ENCODE measurements at regions not wholly inside any gene's neighbourhood (a gene's known extent, or its start where the extent isn't known, plus 50 kb on each side); places are given as distances from the start of the nearest gene placed in this dataset.

DNA sequence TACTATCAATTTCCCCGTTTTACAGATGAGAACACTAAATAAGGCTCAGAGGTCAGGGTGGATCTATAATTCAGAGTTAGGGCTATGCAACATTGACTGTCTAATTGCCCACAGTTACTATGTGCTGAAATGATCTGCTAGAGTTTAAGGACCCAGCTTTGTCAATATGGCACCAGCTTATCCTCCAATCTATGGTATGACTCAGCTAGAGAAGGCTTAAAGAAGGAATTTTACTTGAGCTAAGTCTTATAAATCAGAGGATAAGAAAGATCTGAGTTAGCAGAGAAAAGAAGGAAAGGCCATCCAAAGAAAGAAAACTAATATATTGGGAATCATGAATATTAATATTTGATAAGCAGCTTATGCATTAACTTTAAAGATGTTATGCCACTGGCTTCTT is 78.1 kb downstream of the ASB9 start:
- no peak for DNase-seq
- TF ChIP-seq POLR2A (IDR thresholded peaks at IDR 0.05; ENCODE audit: low read length) (no peak), GATA1 (IDR thresholded peaks at IDR 0.05; ENCODE audit: low read depth, low read length) (no peak)

GRCh38 chrX:15188039-15188438 is 81.8 kb downstream of the ASB9 start:
- DNase-seq: no peak
- no peak for TF ChIP-seq POLR2A (IDR thresholded peaks at IDR 0.05; ENCODE audit: low read length)
- no peak for TF ChIP-seq GATA1 (IDR thresholded peaks at IDR 0.05; ENCODE audit: low read depth, low read length)

GRCh38 chrX:15177316-15177715 is 92.6 kb downstream of the ASB9 start:
- no peak for DNase-seq
- TF ChIP-seq GATA1 (IDR thresholded peaks at IDR 0.05; ENCODE audit: low read depth, low read length) (no peak), POLR2A (IDR thresholded peaks at IDR 0.05; ENCODE audit: low read length) (no peak)

- no peak for DNase-seq
- no peak for TF ChIP-seq GATA1 (IDR thresholded peaks at IDR 0.05; ENCODE audit: low read depth, low read length)
- TF ChIP-seq POLR2A (IDR thresholded peaks at IDR 0.05; ENCODE audit: low read length): no peak
These were observed 96.5 kb downstream of the ASB9 start for GRCh38 chrX:15173411-15173810.

GRCh38 chrX:15170927-15171326 is 99.0 kb downstream of the ASB9 start:
- DNase-seq: no peak
- TF ChIP-seq GATA1 (IDR thresholded peaks at IDR 0.05; ENCODE audit: low read depth, low read length): no peak

DNA sequence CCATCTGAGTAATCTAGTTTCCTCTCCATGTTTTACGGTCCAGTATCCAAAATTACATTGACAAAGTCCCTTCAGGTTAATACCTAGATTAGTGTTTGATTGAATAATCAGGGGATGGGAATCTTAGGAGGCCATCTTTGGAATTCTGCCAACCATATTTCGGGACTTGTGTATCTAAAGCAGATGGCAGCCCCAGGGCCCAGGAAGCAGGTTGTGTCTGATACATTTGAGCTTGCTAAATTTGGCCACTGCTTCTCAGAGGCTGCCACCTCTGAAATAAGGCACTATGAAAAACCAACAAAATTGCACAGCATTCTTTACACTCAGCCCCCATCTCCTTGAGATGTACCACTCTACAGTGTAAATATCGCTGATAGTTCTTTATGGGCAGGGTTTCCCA is 102.1 kb downstream of the ASB9 start:
- DNase-seq: no peak
- TF ChIP-seq GATA1 (IDR thresholded peaks at IDR 0.05; ENCODE audit: low read depth, low read length) (no peak), POLR2A (IDR thresholded peaks at IDR 0.05; ENCODE audit: low read length) (no peak)

GRCh38 chrX:15165832-15166231 is 104.1 kb downstream of the ASB9 start:
- no peak for TF ChIP-seq GATA1 (IDR thresholded peaks at IDR 0.05; ENCODE audit: low read depth, low read length)
- no peak for TF ChIP-seq POLR2A (IDR thresholded peaks at IDR 0.05; ENCODE audit: low read length)
- peak in 1 of 2 experiments; percentile 17 for DNase-seq

DNA sequence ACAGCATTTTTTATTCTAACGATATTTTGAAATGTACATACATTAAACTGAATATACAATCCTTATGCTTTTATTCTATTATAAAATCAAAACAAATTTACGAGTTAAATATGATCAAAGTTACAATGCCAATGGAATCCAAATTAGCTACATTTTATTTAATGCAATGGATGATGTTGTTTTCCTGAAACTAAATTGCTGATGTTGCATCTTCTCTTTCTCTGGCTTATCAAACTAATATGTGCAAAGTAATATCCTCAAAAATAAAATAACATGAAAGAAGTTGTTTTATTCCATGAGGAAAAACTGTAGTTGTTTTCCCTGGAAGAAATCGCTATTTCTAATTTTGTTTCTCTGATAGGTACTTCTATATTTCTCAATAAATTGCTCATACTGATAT is 106.8 kb downstream of the ASB9 start:
- DNase-seq: no peak
- TF ChIP-seq POLR2A (IDR thresholded peaks at IDR 0.05; ENCODE audit: low read length): no peak
- no peak for TF ChIP-seq GATA1 (IDR thresholded peaks at IDR 0.05; ENCODE audit: low read depth, low read length)

DNA sequence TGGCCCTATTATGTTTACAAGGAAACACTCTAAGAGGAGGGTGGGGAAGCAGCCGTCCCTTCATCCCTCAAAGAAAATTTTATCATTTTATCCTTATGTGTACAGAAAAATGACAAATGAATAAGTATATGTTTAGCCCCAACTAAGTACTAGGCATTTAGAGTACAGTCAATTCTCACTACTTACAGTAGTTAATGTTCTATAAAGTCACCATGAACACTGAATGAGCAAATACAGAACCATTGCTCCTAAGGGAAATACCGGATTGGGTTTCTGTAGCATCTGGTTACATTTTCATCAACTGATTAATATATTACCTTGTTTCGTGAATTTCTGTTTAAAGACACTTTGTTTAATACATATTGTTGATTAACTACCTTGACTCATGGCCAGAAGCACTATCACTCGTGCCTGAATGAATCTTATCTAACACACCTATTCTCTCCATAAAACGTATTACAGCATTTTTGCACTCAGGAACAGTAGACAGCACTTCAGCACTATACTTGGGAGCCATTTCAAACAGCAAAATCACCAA is 109.3 kb downstream of the ASB9 start:
- no peak for TF ChIP-seq POLR2A (IDR thresholded peaks at IDR 0.05; ENCODE audit: low read length)
- no peak for TF ChIP-seq GATA1 (IDR thresholded peaks at IDR 0.05; ENCODE audit: low read depth, low read length)
- no peak for DNase-seq

DNA sequence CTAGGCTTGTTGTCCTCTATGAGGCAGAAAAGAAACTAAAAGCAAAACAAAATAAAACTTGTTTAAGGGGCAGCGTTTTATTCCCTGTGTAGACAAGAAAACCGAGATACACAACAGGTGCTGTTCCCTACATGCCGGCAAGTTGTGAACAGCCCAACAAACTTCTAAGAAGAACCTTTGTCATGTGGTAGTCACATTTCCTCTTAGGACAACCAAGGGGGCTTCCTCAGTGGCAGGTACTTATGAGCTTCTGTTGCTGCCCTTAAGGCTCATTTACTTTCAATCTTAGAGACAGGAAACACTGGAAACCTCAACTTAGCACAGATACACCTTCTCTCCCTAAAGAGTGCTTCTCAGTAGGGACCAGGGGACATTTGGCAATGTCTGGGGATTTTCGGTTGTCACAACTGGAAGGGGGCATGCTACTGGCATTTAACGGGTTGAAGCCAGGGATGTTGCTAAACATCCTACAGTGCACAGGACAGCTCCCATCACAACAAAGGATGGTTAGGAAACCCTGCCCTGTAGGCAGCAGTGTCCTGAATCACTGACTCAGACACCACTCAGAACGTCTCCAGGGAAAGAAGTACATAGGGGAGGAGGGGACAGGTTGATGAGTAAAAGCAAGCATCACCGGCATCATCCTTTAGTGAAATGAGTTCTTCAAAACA is 111.0 kb downstream of the ASB9 start:
- DNase-seq: no peak
- no peak for TF ChIP-seq POLR2A (IDR thresholded peaks at IDR 0.05; ENCODE audit: low read length)

DNA sequence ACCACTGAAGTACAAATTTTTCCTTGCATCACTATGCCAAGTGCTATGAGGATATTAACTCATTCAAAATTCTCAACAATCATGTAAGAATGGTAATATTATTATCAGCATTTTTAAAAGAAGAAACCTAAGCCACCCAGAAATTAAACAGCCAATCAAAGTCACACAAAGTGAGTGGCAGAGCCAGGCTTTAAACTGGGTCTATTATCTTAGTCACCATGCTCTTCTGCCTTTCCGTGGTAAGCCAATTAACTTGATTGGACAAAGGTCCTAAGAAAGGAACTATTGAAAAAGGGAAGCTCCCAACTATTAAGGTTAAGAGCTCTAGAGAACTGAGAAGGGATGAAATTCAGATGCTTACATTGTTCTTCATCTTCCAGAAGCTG is 111.5 kb downstream of the ASB9 start:
- TF ChIP-seq POLR2A (IDR thresholded peaks at IDR 0.05; ENCODE audit: low read length) (no peak), GATA1 (IDR thresholded peaks at IDR 0.05; ENCODE audit: low read depth, low read length) (no peak)
- DNase-seq: no peak

DNA sequence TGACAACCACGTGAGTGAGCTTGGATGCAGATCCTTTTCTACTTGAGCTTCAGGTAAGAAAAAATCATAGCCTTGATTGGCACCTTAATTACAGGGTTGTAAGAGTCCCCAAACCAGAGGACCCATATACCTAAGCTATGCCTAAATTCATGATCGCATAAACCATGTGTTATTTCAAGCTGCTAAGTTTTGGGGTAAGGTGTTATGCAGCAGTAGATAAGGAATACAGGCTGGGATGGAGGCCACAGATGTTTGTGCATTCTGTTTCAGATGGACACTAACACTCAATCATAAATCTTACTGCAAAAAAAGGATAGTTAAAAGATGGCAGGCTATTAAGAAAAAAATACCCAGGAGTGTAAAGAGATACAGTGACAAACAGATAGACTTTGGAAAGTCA is 112.3 kb downstream of the ASB9 start:
- DNase-seq: no peak
- TF ChIP-seq POLR2A (IDR thresholded peaks at IDR 0.05; ENCODE audit: low read length) (no peak), GATA1 (IDR thresholded peaks at IDR 0.05; ENCODE audit: low read depth, low read length) (no peak)

DNA sequence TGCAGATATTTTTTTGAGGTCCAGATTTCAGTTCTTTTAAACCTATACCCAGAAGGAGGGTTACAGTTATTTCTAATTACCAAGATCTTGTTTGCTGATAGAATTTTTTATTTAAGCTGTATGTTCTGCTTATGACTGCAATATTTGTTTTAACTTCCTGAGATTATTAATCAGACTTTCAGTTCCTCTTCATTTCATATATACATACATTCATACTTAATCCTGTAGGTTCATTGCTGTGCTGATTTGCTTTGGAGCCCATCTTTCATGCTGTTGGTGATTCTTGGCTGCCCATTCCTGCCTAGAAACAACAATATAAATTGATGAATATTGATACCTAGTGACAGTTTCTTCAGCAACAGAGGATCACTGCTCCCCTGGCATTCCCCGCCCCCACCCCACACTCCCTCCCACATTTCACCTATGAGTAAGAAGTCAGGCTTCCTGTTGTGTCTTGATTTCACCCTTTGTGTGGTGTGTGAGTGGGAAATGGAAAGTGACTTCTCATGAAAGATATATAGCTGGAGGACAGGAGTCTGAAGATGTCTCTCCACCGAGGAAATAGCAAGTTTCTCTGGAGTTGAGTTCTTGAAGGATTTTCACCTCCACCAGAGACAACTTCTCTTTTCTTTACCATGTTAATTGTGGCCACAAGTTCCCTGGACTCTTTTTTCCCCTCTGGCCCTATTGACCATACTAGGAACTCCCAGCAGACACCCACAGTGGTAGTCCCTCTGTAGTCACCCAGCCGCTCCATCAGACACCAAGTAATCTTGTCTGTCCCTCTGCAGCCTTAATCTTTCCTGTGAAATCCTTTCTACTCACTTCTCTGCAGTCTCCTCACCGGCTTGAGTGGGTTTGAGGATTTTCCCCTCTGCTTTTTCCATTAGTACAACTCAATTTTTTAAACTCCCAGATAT is 118.4 kb downstream of the ASB9 start:
- TF ChIP-seq GATA1 (IDR thresholded peaks at IDR 0.05; ENCODE audit: low read depth, low read length): no peak
- no peak for TF ChIP-seq POLR2A (IDR thresholded peaks at IDR 0.05; ENCODE audit: low read length)
- DNase-seq: no peak

DNA sequence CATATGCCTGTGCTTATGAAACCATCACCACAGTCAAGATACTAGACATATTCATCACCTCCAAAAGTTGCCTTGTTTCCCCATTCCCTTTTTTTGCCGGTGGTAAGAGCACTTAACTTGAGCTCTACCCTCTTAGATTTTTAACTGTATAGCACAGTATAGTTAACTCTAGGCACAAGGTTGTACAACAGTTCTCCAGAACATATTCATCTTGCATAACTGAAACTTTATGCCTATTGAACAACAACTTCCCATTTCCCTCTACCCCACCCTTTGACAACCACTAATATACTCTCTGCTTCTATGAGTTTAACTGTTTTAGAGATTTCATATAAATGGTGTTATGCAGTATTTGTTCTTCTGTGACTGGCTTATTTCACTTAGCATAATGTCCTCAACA is 119.3 kb downstream of the ASB9 start:
- no peak for DNase-seq
- TF ChIP-seq POLR2A (IDR thresholded peaks at IDR 0.05; ENCODE audit: low read length): no peak
- no peak for TF ChIP-seq GATA1 (IDR thresholded peaks at IDR 0.05; ENCODE audit: low read depth, low read length)

- DNase-seq: peak; percentile 0 to 31
- TF ChIP-seq POLR2A (IDR thresholded peaks at IDR 0.05; ENCODE audit: low read length): no peak
- no peak for TF ChIP-seq GATA1 (IDR thresholded peaks at IDR 0.05; ENCODE audit: low read depth, low read length)
These were observed 123.4 kb downstream of the ASB9 start for GRCh38 chrX:15146515-15146914.
